Superior temporal gyrus (tissue), 1 donor: ENCODE measurements at regions not wholly inside any gene's neighbourhood (a gene's known extent, or its start where the extent isn't known, plus 50 kb on each side); places are given as distances from the start of the nearest gene placed in this dataset.
"Not testable (repeated sequence)": the region's sequence is repeated elsewhere in the genome, so short reads cannot be mapped to it uniquely, and the experiment has no call there.

Experiments used
- DNase-seq: peaks from one replicate; pipeline ENCODE4 v3.0.0-alpha.2; 2016; ENCODE audit errors: extremely low spot score

DNA sequence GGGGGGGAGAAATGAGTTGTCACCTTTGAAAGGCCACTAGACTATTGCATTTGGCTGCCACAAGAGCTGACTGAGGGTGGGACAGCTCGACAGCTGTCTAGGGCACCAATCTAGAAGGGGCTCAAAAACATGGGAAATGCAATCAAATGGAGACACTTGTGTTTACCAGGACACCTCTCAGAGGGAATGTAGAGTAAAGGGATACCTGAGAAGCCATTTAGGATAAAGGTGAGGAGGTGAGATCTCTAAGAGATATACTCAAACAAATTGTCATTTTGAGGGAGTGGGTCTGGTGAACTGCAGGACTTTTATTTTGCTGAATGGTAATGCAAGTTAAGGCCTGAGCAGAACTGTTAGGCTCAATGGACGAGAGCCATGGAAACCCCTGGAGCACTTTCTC, 159.8 kb downstream of the DDX1 start:
- no peak for DNase-seq

- no peak for DNase-seq
These were observed 161.0 kb downstream of the DDX1 start for GRCh38 chr2:15752552-15753232.

DNA sequence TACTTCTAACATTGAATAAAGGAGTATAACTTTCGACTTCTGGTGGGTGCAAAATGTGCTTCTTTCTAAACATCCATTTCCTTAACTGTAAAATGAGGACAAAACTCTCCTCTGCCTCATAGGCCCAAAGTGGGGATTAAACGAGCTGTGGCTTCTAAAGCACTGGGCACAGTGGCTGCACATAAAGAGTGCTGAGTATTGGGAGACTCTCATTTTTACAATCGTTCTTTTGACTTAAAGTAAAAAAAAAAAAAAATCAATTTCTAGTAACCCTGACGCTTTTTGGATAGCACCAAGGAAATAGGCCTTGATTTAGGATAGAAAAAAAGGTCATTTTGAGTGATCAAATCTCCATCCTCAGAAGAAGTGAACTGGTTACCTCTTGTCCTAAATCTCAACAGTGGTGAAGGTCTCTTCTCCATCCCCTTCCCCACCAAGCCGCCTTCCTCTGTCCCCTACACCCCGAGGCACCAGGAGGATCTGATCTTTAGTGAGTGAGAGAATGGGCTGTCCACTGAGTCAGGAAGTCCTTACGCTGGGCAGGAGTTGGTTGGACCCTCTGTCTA, 161.6 kb downstream of the DDX1 start:
- no peak for DNase-seq

- DNase-seq: no peak
These were observed 162.4 kb downstream of the DDX1 start for GRCh38 chr2:15753811-15754702.

- DNase-seq: no peak
These were observed 163.0 kb downstream of the DDX1 start for GRCh38 chr2:15754703-15755099.

DNA sequence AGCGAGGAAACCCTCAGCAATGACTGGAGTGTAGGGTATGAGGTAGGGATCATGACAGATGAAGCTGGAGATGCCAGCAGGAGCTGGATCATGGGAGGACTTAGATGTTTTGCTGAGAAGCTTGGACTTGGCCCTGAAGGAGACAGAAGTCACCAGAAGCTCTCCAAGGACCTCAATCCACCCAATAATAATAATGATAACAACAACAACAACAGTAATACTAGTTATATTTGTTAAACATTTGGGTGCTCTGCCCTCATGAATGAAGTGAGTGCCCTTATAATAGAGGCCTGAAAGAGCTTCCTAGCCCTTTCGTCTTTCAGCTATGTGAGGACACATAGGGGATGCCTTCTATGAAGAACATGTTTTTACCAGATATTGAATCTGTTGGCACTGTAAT, 163.9 kb downstream of the DDX1 start:
- DNase-seq: no peak

DNA sequence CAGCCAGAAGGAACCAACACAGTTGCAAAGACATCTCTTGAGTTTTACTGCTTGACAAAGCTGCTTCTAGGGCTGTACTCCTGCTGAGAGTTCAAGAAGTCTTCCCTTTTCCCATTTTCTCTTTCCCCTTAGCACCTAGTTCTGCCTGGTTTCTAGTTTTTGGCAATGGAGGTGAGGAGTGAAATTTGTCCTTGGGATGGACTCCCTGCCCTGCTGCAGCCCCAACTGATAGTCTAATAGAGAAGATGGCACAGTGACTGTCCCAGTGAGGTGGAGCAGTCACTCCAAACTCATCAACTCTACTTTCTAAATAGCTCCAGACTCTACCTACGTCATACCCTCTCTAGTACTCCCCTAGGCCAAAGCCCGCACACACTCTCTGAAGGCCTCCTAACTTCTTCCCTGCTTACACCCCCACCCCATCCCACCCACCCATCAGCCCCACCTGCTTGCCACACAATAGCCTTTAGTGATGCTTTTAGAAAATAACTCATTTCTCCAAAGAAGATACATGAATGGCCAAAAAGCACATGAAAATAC, 164.4 kb downstream of the DDX1 start:
- no peak for DNase-seq

DNA sequence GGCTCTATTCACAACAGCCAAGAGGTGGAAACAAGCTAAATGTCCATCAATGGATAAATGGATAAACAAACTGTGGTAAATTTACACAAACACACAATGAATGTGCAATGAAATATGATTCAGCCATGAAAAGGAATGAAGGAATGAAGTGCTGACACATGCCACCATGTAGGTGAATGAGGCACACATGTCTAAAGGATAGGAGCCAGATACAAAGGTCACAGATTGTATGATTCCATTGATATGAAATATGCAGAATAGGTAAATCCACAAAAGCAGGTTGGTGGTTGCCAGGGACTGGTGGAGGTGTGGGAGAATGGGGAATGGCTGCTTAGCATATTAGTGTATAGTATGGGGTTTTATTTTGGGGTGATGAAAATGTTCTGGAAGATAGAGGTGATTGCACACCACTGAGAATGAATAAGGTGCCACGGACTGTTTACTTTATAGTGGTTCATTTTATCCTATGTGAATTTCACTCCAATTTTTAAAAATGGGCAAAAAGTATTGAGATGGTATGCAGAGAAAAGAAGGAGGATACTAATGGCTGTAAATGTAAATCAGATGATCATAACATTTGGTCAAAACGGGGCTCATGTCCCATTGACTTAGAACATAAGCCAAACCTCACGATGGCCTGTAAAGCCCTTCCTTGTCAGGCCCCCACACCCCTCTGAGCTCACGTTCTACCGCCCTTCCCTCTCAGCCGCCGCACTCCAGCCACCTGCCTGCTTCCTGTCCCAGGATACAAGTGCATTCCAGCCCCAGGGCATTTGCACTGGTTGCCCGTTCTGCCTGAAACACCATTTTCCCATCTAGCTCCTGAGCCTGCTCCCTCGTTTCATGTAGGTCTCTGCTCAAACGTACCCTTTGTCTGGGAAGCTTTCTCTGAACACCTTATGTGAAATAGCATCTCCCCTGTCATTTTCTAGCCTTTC, 165.5 kb downstream of the DDX1 start:
- DNase-seq: no peak

DNA sequence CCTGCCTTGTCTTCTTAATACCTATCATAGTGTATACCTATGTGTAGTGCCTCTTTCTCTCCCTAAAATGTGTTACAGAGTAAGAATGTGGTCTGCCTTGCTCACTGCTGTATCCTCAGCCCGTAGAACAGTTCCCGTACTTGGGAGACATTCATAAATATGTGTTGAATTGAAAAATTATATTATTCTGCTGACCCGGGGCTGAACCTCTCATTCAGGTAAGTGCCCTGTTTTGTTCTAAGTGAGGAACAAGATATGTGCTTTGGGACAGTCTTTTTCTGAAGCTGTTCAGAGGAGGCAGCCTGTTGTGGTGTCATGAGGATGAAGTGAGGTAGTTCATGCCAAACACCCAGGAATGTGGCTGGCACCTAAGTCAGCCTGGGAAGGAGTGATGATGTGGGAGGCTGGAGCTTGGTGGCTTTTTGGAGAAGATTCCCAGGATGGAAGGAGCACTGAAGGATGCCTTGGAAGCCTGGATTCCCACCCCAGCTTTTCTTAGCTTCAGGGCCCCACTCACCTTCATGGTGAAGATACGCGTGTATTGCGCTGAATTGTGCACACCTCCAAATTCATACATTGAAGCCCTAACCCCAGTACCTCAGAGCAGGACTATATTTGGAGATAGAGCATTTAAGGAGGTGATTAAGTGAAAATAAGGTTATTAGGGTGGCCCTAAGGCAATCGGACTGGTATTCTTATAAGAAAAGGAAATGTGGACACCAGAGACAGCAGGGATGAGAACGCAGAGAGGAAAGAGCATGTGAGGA, 166.3 kb downstream of the DDX1 start:
- DNase-seq: no peak

DNA sequence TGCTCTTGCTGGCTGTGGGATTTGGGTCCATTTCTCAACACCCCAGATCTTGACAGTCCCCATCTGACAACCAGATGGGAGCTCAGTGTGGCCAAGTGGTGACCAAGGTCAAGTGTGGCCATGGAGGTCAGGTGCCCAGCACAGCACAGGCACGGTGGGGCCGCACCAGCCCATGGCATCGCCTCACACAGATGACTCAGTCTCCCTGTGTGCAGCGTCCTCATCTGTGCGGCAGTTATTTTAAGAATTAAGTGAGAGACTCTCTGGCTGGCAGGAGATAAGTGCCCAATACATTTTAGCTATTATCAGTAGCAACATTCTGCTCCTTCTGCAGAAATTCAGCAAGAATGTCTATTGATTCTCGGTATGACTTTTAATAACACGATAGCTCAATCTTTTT, 167.2 kb downstream of the DDX1 start:
- no peak for DNase-seq

- no peak for DNase-seq
These were observed 167.7 kb downstream of the DDX1 start for GRCh38 chr2:15759385-15759784.

GRCh38 chr2:15759791-15760190, 168.1 kb downstream of the DDX1 start:
- DNase-seq: not testable (repeated sequence)

GRCh38 chr2:15760232-15760910, 168.7 kb downstream of the DDX1 start:
- DNase-seq: no peak

DNA sequence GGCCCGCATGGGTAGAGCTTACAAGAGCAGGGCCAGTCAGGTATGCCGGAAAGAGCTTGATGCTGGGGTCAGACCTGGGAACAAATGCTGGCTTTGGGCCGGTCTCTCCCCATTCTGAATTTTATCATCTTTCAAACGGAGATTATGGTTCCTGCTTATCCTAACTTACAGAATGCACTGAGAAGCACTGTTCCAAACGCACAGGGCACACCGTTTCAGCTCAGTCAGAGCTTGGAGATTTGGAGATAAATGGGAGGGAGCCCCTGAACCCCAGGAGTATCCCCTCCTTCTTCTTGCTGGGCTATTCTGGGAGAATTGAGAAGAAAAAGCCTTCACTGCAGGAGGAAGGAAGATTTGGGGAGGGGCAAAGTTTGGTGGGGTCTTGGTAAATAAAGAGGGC, 169.4 kb downstream of the DDX1 start:
- DNase-seq: no peak

- DNase-seq: no peak
These were observed 170.2 kb downstream of the DDX1 start for GRCh38 chr2:15761910-15762309.

GRCh38 chr2:15762449-15762848, 170.8 kb downstream of the DDX1 start:
- no peak for DNase-seq

DNA sequence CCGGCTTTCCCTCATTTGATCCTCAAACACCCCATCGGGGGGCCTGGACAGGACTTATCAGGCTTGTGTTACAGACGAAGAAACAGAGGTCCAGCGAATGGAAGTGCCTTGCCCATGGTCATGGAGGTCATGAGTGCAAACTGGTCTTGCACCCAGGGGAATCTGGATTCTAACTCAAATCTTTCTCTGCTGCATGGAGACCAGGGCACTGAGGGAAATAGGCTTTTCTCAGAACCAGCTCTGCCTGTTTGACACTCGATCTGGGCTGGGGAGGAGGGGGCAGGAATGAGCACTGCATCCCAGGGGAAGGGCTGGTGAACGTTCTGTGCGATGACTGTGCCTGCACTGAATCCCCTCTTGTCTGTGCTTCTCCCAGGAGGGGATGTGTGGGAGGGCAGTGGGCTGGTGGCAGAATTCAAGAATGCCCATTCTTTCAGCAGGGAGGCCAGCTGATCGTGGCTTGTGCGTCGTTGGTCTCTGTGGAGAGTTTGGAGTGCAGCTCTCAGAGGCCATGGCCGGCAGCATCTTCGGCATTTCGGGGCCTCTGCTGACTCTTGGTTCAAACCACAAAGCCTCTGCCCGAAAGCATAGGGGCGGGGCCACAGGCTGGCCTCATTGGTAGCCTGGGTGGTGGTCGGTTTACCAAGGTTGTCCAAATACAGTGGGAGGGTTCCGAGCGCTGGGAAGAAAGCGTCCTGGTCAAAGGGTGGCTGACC, 171.6 kb downstream of the DDX1 start:
- no peak for DNase-seq

DNA sequence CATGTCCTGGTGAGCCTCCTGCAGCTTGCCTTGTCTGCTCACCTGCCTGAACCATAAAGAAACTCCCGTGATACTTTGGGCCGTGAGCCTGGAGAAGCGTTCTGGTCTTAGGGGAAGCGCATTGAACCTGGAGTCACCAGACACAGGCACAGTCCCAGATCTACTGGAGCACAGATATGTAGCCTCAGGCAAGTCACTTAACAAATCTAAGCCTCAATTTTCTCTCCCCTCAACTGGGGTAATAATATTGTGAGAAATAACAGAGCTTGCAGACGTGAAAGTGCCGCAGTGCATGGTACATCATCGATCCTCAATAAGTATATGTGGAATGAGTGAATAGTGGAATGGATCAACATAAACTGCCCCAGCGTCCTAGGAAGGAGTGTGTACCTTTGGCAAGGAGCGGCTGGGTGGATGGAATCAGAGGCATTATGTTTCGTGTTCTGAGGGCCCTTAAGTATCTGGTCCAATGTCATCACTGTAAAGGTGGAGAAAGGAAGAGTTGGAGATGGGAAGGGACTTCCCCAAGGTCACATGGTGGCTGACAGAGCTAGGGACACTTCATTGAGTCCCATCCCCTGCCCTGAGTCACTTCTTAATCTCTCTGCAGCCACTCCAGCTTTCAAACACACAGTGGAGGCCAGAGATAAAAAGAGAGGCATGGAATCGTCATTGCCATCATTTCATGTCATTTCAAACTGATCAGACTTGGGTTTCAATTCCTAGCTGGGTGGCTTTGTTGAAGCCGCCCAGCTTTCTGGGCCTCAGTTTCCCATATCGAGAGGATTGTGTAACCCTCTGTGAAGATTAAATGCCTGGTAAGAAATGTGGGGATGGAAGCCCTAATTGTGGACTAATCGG, 172.4 kb downstream of the DDX1 start:
- DNase-seq: no peak

GRCh38 chr2:15764683-15765011, 173.0 kb downstream of the DDX1 start:
- DNase-seq: no peak
